ENCODE measurements at regions not wholly inside any gene's neighbourhood (a gene's known extent, or its start where the extent isn't known, plus 50 kb on each side); places are given as distances from the start of the nearest gene placed in this dataset.

DNA sequence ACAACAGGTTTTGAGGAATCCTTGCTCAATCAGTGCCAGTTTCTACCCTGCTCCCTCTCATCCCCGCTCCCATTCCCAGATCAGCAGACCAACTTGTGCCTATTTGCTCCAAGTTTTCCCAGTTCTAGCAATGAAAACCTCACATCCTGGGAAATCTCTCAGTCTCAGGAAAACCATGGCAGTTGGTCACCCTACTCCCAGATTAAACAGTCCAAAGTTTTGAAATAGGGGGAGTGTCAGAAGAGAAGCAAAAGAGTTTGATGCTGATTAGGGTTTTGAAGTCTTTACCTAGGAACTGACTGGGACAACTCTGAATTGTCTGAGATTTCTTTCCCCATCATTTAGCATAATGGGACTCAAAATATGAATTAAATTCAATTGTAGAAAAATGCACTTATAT, 95.8 kb upstream of the ARID2 start:
- TF ChIP-seq CTCF (IDR thresholded peaks at IDR 0.05) (no peak), POLR2A (IDR thresholded peaks at IDR 0.05) (no peak)

Data from gastroesophageal sphincter (tissue), 3 donors.